Stimulated activated naive CD8-positive, alpha-beta T cell treated with anti-CD3 and anti-CD28 coated beads, Interleukin-15, amount 100 ng/mL, for 72 hours (primary cell): ENCODE measurements at regions not wholly inside any gene's neighbourhood (a gene's known extent, or its start where the extent isn't known, plus 50 kb on each side); places are given as distances from the start of the nearest gene placed in this dataset.
"Not testable (repeated sequence)": the region's sequence is repeated elsewhere in the genome, so short reads cannot be mapped to it uniquely, and the experiment has no call there.

Experiments used
- ATAC-seq: fragments of 150-1000 bp; cut with Tn5 transposase; 2 replicates; pipeline ENCODE4 v1.10.0; 2021; ENCODE audit warnings: mild to moderate bottlenecking, moderate library complexity
- DNase-seq, 2 donors: peaks; one replicate each; pipeline ENCODE4 v3.0.0; 2021 to 2022
- H3K27ac Mint-ChIP-seq, 2 donors: one replicate each; pipeline ENCODE4 v1.8.0; 2022; ENCODE audit warnings: mild to moderate bottlenecking in 2 of 2, mixed read lengths in 2 of 2, moderate library complexity in 2 of 2
- H3K27me3 Mint-ChIP-seq: one replicate; pipeline ENCODE4 v1.8.0; 2022; ENCODE audit warnings: mixed read lengths
- H3K4me1 Mint-ChIP-seq: one replicate; pipeline ENCODE4 v1.8.0; 2022; ENCODE audit warnings: mild to moderate bottlenecking, mixed read lengths
- H3K4me3 Mint-ChIP-seq, 2 donors: one replicate each; pipeline ENCODE4 v1.8.0; 2022; ENCODE audit warnings: mild to moderate bottlenecking in 2 of 2, mixed read lengths in 2 of 2, moderate library complexity in 1 of 2
- H3K9me3 Mint-ChIP-seq, 2 donors: one replicate each; pipeline ENCODE4 v1.8.0; 2022; ENCODE audit warnings: mixed read lengths in 2 of 2

DNA sequence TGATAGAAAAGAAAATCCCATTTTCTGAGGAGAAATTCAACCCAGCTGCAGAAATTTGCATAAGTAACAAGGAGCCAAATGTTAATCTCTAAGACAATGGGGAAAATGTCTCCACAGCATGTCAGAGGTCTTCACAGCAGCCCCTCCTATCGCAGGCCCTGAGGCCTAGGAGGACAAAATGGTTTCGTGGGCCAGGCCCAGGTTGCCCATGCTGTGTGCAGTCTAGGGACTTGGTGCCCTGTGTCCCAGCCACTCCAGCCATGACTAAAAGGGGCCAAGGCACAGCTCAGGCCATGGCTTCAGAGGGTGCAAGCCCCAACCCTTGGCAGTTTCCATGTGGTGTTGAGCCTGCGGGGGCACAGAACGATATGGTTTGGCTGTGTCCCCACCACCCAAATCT is 369.0 kb downstream of the ZIC3 start:
- not testable (repeated sequence) for DNase-seq, ATAC-seq, H3K27me3 Mint-ChIP-seq, H3K4me3 Mint-ChIP-seq, H3K27ac Mint-ChIP-seq, H3K4me1 Mint-ChIP-seq
- peaks cover 0 to 23% of the 10 kb centered on the region in 2 donors for H3K9me3 Mint-ChIP-seq

DNA sequence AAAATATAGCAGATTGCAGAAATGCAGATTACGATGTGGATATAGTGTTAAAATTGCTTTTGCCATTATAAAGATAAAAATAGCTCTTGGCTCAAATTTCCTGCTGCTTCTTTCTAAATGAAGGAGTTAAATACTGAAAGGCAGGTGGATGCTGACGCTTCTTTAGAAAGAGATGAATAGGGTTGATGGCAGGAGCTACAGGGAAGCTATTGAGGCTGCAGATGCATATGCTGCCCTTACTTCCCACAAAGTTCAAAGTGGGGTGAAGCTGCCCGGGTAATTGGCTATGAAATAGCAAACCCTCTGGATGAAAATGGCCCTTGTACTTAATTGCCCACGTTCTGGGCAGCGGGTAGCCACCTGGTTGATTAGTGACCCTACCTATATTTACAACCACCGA is 379.5 kb downstream of the ZIC3 start:
- H3K27me3 Mint-ChIP-seq, result no peaks in the 10 kb centered on the region
- no peak overlapping the region for H3K4me3 Mint-ChIP-seq
- no peak for ATAC-seq
- H3K27ac Mint-ChIP-seq, result no peak overlapping the region
- no peaks in the 10 kb centered on the region for H3K9me3 Mint-ChIP-seq
- no peaks in the 10 kb centered on the region for H3K4me1 Mint-ChIP-seq
- DNase-seq, result no peak

DNA sequence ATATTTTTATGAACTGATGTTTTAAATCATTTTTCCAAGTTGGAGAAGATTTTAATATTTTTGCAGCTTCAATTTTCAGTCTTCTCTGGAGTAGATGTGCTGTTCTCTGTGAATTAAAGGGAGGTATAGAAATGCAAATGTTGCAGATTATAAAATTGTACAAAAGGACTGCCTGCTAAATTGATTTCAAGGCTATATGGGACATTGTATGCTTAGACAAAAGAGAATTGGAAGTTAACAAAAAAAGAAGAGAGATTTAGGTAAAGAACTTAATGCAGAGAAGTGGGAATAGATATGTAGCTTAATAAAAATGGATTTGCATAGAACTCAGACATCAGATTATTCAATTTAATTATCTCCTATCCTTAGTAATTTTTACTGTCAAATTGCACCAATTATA is 403.3 kb downstream of the ZIC3 start:
- DNase-seq (no peak), ATAC-seq (no peak)
- H3K4me1 Mint-ChIP-seq, result no peaks in the 10 kb centered on the region
- H3K9me3 Mint-ChIP-seq, result no peaks in the 10 kb centered on the region
- H3K27me3 Mint-ChIP-seq, result no peaks in the 10 kb centered on the region
- H3K27ac Mint-ChIP-seq, result no peak overlapping the region
- no peak overlapping the region for H3K4me3 Mint-ChIP-seq

DNA sequence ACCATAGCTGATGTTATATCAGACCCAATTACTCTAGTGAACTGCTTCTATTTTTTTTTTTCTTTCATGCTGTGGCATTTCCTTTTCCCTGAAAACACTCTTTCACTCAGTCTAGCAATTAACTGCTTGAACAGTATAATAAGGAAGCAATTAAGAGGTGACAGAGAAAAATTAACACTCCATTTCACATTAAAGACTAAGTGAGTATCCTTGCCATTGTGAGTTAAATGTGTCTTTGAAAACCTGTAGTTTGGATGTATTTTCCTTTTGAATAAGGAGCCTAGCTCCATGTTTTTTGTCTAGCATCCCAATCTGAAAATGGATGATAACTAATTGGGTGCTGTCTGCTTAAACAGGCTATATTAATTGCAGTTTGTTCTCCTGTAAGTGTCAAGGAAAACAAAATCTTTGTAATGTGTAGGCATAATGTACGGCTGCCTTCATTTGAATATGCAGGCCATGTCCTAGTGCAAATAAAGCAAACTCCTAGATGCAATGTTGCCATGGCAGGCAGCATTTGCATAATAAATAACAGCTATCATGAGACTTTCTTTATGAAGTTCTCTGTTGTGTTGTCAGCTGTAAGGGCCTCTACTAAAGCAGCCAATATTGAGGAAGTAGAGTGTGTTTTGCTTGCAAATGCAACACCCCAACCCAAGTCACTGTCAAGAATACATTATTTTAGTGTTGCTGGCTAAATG is 416.7 kb downstream of the ZIC3 start:
- DNase-seq (no peak), ATAC-seq (no peak)
- no peaks in the 10 kb centered on the region for H3K9me3 Mint-ChIP-seq
- H3K27me3 Mint-ChIP-seq, result no peaks in the 10 kb centered on the region
- no peak overlapping the region for H3K4me3 Mint-ChIP-seq
- no peaks in the 10 kb centered on the region for H3K4me1 Mint-ChIP-seq
- H3K27ac Mint-ChIP-seq, result no peak overlapping the region

DNA sequence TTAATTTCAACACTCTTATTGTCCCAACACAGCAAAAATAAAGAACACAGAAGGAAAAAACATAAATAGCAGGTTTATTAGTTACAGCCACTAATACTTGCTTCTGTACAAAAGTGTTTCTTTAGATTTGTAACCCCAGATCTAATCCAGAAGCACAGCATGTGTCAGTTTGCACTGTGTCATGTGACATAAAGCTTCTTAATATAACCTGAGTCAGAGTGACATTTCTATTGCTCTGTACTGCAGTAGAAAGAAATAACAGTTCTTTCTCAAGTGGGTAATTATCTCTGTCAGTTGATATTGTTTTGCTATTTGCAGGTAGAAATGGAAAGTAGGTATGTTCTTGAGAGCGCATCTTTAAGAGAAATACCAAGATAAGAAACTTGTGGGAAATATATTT is 422.5 kb downstream of the ZIC3 start:
- ATAC-seq, result no peak
- Mint-ChIP-seq H3K9me3 (no peaks in the 10 kb centered on the region), H3K27me3 (no peaks in the 10 kb centered on the region), H3K27ac (no peak overlapping the region), H3K4me3 (no peak overlapping the region), H3K4me1 (no peaks in the 10 kb centered on the region)
- no peak for DNase-seq

DNA sequence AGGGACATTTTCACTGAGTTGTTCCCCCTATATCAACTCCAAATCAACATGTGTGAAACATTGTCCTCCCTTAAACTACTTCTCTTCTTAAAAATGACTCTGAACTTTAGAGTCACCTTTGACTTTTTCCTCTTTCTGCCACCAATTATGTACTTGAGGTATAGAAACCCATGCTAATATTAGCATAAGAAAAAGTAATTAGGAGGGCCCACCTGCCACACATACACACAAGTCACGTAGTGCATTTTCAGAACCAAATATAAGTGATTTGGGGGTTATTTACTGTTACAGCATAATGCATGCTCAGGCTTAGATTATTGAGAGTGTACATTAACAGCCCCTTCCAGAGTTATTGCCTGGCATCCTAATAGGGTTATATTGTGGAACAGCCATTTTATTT is 432.7 kb downstream of the ZIC3 start:
- no peaks in the 10 kb centered on the region for H3K27me3 Mint-ChIP-seq
- ATAC-seq (no peak), DNase-seq (no peak)
- H3K27ac Mint-ChIP-seq, result no peak overlapping the region
- no peaks in the 10 kb centered on the region for H3K9me3 Mint-ChIP-seq
- H3K4me1 Mint-ChIP-seq, result no peaks in the 10 kb centered on the region
- no peak overlapping the region for H3K4me3 Mint-ChIP-seq

DNA sequence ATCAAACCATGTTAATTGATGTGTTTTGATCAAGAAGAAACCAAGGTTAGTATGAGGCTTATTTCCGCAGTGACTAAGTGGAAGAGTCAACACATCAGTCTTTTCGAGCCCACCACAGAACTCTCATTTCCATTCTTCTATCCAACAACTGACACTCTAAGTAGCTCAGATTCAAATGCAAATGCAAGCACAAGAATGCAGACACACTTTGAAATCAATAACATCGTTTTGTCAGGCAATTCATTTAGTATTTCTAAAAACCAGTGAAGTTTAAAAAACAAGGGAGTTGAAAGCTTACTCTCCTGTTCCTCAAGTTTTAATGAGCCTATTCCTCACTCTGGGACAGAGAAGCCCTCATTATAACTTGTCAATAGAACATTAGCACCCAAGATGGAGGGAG is 433.1 kb downstream of the ZIC3 start:
- Mint-ChIP-seq H3K27me3 (no peaks in the 10 kb centered on the region), H3K4me3 (no peak overlapping the region), H3K4me1 (no peaks in the 10 kb centered on the region), H3K9me3 (no peaks in the 10 kb centered on the region), H3K27ac (no peak overlapping the region)
- ATAC-seq (no peak), DNase-seq (no peak)

DNA sequence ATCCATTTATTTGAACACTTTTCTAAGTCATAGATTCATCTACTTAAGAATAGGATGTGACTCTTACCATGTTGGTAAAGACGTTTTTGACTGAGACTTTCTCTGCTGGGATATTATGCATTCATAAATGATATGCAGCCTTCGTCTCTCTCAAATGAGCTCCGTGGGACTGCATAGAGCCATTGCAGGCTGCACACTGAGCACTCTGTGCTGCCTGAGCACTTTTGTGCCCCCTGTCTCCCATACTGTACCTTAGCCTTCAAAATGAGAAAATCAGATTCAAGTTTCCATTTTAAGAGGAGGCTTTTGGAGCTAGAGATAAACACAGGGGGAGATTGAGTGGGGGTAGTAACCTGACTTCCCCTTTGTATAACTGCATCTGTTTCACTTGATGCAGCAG is 433.6 kb downstream of the ZIC3 start:
- H3K27ac Mint-ChIP-seq, result no peak overlapping the region

DNA sequence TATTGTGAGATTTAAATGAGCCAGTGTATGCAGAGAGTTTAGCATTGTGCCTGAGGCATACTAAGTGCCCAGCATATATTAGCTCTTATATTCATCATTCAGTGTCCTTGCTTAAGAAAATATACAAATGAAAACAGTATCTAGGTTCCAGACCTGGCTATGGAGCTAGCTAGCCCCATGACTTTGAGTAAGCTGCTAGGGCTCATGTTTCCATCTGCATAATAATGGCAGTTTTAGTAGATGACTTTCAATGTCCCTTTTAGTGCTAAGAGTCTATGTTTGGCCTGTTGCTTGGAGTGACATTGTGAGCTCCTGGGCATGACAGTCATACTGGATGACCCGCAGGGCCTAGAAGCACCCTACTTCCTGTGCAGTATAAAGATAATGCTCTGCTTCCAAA is 435.3 kb downstream of the ZIC3 start:
- DNase-seq (no peak), ATAC-seq (no peak)
- Mint-ChIP-seq H3K4me1 (no peaks in the 10 kb centered on the region), H3K27ac (no peak overlapping the region), H3K27me3 (no peaks in the 10 kb centered on the region), H3K4me3 (no peak overlapping the region), H3K9me3 (no peaks in the 10 kb centered on the region)

More for the DNA sequence above, 433.6 kb downstream of the ZIC3 start:
- Mint-ChIP-seq H3K9me3 (no peaks in the 10 kb centered on the region), H3K4me1 (no peaks in the 10 kb centered on the region), H3K4me3 (no peak overlapping the region), H3K27me3 (no peaks in the 10 kb centered on the region)
- DNase-seq (no peak), ATAC-seq (no peak)

DNA sequence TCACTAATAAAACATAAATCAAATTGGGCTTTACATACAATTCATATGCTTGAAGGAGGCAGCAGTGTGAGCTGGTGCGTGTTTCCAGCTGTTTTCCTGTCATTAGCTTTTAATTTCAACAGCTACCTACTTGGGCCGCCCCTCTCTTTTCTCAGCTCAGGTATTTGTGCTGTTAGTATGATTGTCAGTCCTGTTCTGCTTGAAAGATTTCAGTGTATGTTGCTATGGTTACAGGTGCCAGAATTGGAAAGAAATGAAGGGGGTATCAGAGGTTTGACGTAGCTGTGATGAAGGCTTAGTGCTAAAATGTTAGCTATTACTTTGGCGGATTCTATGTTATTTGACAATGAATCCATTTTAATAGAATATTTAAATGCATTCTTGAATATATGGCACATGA is 440.3 kb downstream of the ZIC3 start:
- ATAC-seq (no peak), DNase-seq (no peak)
- Mint-ChIP-seq H3K9me3 (no peaks in the 10 kb centered on the region), H3K4me3 (no peak overlapping the region), H3K27me3 (no peaks in the 10 kb centered on the region), H3K27ac (no peak overlapping the region), H3K4me1 (no peaks in the 10 kb centered on the region)

DNA sequence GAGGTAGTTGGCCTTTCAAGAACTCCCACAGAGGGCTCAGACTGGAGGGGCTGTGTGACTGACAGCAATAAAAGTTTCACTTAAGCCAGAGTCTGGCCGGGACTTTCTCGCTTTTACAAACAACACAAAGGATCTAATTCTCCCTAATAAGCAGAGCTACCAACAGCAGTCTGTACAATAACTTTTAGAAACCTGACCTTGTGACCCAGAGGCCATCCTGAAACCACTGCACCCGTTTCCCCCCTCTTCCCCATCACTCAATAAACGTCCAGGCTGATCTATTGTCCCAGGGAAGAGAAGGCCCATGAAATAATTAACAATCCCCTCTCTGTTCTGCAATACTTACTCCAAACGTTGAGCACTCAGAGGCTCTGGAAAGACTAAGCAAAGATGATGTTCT is 442.4 kb downstream of the ZIC3 start:
- ATAC-seq, result no peak
- Mint-ChIP-seq H3K4me3 (no peak overlapping the region), H3K9me3 (no peaks in the 10 kb centered on the region), H3K27ac (no peak overlapping the region), H3K27me3 (no peaks in the 10 kb centered on the region), H3K4me1 (no peaks in the 10 kb centered on the region)
- DNase-seq, result no peak

DNA sequence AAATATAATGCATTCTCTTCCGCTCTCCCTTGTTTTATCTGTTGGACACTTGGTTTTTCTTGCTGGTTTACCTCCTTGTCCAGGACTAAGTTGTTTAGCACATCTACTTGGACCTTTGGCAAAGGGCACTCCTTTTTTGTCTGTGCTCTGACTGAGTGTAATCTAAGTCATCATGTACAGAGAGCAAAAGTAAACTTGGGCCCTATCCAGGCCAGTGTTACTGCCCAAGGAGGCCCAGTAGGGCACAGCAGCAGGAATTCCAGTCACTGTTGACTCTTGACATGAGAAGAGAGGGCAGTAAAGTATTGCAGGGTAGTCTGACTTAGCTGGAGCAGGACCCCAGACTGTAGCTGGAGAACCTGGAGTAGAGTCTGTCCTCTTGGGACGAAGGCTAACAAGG is 445.5 kb downstream of the ZIC3 start:
- no peaks in the 10 kb centered on the region for H3K9me3 Mint-ChIP-seq
- H3K27ac Mint-ChIP-seq, result no peak overlapping the region
- H3K4me3 Mint-ChIP-seq, result no peak overlapping the region
- H3K4me1 Mint-ChIP-seq, result no peaks in the 10 kb centered on the region
- DNase-seq (no peak), ATAC-seq (no peak)
- no peaks in the 10 kb centered on the region for H3K27me3 Mint-ChIP-seq

DNA sequence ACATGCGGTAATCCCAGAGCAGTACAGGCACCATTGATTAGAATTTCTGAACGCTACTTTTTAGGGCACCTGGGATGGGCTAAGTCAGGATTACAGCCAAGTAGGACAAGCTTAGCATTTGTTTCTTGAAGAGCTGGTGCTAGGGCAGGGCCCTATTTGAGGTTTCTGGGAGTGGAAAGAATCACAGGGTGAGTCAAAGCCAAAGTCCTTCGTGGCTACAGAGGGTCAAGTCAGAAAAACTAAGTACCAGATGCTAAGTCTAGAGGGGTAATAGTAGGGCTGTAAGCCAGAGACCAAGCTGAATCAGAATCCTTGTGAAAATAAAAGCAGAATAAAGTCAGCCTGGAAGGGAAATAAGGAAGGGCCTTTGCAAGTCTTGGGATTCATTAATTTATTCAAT is 448.6 kb downstream of the ZIC3 start:
- no peaks in the 10 kb centered on the region for H3K9me3 Mint-ChIP-seq

DNA sequence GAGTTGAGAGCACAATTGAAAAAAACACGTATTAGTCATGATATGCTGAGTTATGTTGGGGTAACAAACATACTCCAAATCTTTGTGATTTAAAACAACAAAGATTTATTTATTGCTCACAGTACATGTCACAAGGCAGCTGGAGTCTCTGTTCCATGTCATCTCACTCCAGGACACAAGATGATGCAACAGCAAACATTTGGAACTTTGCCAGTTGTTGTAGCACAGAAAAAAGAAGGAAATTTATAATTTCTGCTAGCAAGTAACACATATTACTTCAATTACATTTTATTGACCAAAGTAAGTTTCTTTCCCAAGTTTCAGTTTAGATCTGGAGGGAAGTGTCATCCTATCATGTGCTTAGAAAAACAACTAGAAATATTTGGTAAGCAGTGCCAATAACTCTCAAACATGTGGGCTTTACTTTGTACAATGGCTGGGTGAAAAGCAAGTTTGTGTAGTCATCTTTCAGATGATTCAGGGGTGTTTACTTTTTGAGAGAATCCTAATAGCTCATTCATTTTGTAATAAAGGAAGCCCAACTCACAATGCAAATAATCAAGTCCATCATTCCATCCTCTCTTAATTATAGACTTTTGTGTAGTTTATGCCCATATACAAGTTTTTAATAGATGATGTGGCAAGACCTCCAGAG is 452.3 kb downstream of the ZIC3 start:
- ATAC-seq (no peak), DNase-seq (no peak)
- H3K27me3 Mint-ChIP-seq, result no peaks in the 10 kb centered on the region
- H3K27ac Mint-ChIP-seq, result no peak overlapping the region
- no peak overlapping the region for H3K4me3 Mint-ChIP-seq
- H3K4me1 Mint-ChIP-seq, result no peaks in the 10 kb centered on the region
- no peaks in the 10 kb centered on the region for H3K9me3 Mint-ChIP-seq

More for the DNA sequence above, 448.6 kb downstream of the ZIC3 start:
- H3K27me3 Mint-ChIP-seq, result no peaks in the 10 kb centered on the region
- H3K4me1 Mint-ChIP-seq, result no peaks in the 10 kb centered on the region
- no peak overlapping the region for H3K27ac Mint-ChIP-seq
- ATAC-seq (no peak), DNase-seq (no peak)
- no peak overlapping the region for H3K4me3 Mint-ChIP-seq

DNA sequence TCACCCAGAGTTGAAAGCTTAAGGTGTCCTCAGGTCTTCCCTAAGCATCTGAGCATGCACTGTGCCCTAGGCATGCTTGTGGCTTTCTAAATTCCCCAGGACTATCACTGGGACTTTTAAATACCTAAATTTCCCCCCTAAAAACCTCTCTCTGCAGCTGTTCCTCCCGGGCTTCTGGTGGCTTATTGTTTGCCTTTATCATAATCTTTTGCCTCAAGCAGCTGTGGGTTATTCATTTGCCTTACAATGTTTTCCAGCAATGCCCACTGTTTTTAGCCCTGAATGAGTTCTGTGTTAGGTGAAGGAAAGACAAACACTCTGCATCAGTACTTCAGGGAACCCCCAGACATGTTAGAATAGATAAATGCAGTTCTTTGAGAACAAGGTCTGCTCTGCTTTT is 455.0 kb downstream of the ZIC3 start:
- H3K27ac Mint-ChIP-seq, result no peak overlapping the region
- H3K4me1 Mint-ChIP-seq, result no peaks in the 10 kb centered on the region
- H3K4me3 Mint-ChIP-seq, result no peak overlapping the region
- DNase-seq, result no peak
- H3K9me3 Mint-ChIP-seq, result no peaks in the 10 kb centered on the region
- H3K27me3 Mint-ChIP-seq, result peaks cover 8% of the 10 kb centered on the region
- ATAC-seq, result no peak

DNA sequence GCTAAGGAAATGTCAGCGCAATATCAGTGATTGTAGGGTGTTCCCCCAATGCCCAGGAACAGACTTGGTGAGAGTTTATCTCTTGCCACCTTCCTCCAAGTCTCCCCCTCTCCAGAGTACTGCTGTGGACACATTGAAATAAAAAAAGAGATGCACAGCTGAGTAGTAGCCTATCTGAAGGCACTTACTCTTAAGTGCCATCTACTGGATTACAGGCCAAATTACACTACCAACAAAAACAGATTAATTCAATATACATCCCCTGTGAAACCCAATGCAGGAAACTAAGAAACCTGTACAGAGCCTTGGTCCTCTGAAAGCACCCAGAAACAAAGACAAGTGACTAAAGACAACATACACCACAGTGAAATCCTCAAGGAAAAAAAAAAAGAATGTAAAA is 460.3 kb downstream of the ZIC3 start:
- Mint-ChIP-seq H3K27me3 (peaks cover 8% of the 10 kb centered on the region), H3K9me3 (no peaks in the 10 kb centered on the region), H3K4me1 (no peaks in the 10 kb centered on the region), H3K4me3 (no peak overlapping the region), H3K27ac (no peak overlapping the region)
- DNase-seq (no peak), ATAC-seq (no peak)

DNA sequence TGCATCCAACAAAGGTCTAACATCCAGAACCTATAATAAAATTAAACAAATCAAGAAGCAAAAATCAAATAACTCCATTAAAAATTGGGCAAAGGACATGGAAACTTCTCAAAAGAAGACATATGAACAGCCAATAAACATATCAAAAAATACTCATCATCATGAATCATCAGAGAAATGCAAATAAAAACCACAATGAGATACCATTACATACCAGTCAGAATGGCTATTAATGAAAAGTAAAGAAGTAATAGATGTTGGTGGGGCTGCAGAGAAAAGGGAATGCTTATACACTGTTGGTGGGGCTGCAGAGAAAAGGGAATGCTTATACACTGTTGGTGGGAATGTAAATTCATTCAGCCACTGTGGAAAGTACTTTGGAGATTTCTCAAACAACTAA is 465.8 kb downstream of the ZIC3 start:
- ATAC-seq, result no peak
- H3K27me3 Mint-ChIP-seq, result no peaks in the 10 kb centered on the region
- DNase-seq, result no peak
- no peaks in the 10 kb centered on the region for H3K9me3 Mint-ChIP-seq
- no peak overlapping the region for H3K27ac Mint-ChIP-seq
- H3K4me1 Mint-ChIP-seq, result no peaks in the 10 kb centered on the region
- no peak overlapping the region for H3K4me3 Mint-ChIP-seq
